CD14-positive monocyte (primary cell): ENCODE measurements at regions not wholly inside any gene's neighbourhood (a gene's known extent, or its start where the extent isn't known, plus 50 kb on each side); places are given as distances from the start of the nearest gene placed in this dataset.

Source experiments
- DNase-seq, 3 donors: peaks; one replicate each; pipeline ENCODE4 v3.0.0-alpha.2; 2011 to 2022
- H2AFZ ChIP-seq: 2 replicates; pipeline ENCODE4 v1.6.0; 2012; ENCODE audit warnings: mild to moderate bottlenecking, low read depth, low read length, inconsistent platforms; ENCODE audit not compliant: insufficient read depth, poor library complexity, severe bottlenecking
- H3K27ac ChIP-seq, 2 donors: 1 replicate in 1 of 2; 2 replicates in 1 of 2; pipeline ENCODE4 v1.5.1; 2012 to 2013; ENCODE audit warnings: low read length in 2 of 2, control low read depth in 1 of 2, inconsistent platforms in 1 of 2, low read depth in 1 of 2, mild to moderate bottlenecking in 1 of 2
- H3K27me3 ChIP-seq, 2 donors: one replicate each; pipeline versions ENCODE4 v1.6.0 to v1.6.1; 2011 to 2013; ENCODE audit warnings: low read length in 2 of 2; ENCODE audit not compliant: control insufficient read depth in 2 of 2, insufficient read depth in 2 of 2
- H3K36me3 ChIP-seq, 2 donors: replicated peaks in 1 of 2; 1 replicate in 1 of 2; 2 replicates in 1 of 2; pipeline versions ENCODE4 v1.5.1 to v1.6.1; 2012 to 2013; ENCODE audit warnings: low read length in 2 of 2, control low read depth in 1 of 2, inconsistent platforms in 1 of 2, mild to moderate bottlenecking in 1 of 2; ENCODE audit not compliant: insufficient read depth in 2 of 2, control insufficient read depth in 1 of 2
- H3K4me1 ChIP-seq, 2 donors: 1 replicate in 1 of 2; 2 replicates in 1 of 2; pipeline versions ENCODE4 v1.5.1 to v1.6.1; 2012 to 2013; ENCODE audit warnings: low read length in 2 of 2, control low read depth in 1 of 2, inconsistent platforms in 1 of 2, mild to moderate bottlenecking in 1 of 2, moderate library complexity in 1 of 2; ENCODE audit not compliant: insufficient read depth in 2 of 2, control insufficient read depth in 1 of 2
- H3K4me2 ChIP-seq: replicated peaks from 2 replicates; pipeline ENCODE3; 2012; ENCODE audit warnings: low read length, moderate library complexity, mild to moderate bottlenecking; ENCODE audit not compliant: poor library complexity, severe bottlenecking; ENCODE audit errors: extremely low read depth
- H3K4me3 ChIP-seq, 3 experiments: fragments of 200-600 bp in 1 of 3; sonication (generic) in 1 of 3; replicated peaks in 1 of 3; 1 replicate in 2 of 3; 2 replicates in 1 of 3; pipeline ENCODE4 v1.5.1; 2011 to 2013; ENCODE audit warnings: low read length in 3 of 3, mild to moderate bottlenecking in 3 of 3, control low read depth in 2 of 3, low read depth in 2 of 3, inconsistent platforms in 1 of 3, moderate library complexity in 1 of 3
- H3K79me2 ChIP-seq: 2 replicates; pipeline ENCODE4 v1.6.0; 2012; ENCODE audit warnings: mild to moderate bottlenecking, control low read depth, inconsistent platforms, low read length, moderate library complexity; ENCODE audit not compliant: insufficient read depth
- H3K9ac ChIP-seq: 2 replicates; pipeline ENCODE4 v1.6.0; 2017; ENCODE audit warnings: low read length, mild to moderate bottlenecking; ENCODE audit not compliant: insufficient read depth, poor library complexity, severe bottlenecking
- H3K9me3 ChIP-seq, 2 donors: replicated peaks in 1 of 2; 1 replicate in 1 of 2; 2 replicates in 1 of 2; pipeline versions ENCODE4 v1.5.1 to v1.6.1; 2012 to 2013; ENCODE audit warnings: low read length in 2 of 2, control low read depth in 1 of 2; ENCODE audit not compliant: control insufficient read depth in 1 of 2, insufficient read depth in 1 of 2
- H4K20me1 ChIP-seq: 2 replicates; pipeline ENCODE4 v1.6.0; 2012; ENCODE audit warnings: mild to moderate bottlenecking, low read length, control low read depth, moderate library complexity; ENCODE audit not compliant: insufficient read depth
- H3K27ac Mint-ChIP-seq, 7 donors: one replicate each; pipeline ENCODE4 v1.8.0; 2020; ENCODE audit warnings: mild to moderate bottlenecking in 7 of 7, mixed read lengths in 7 of 7, moderate library complexity in 6 of 7, inconsistent platforms in 2 of 7
- H3K27me3 Mint-ChIP-seq, 3 donors: one replicate each; pipeline ENCODE4 v1.8.0; 2021 to 2022; ENCODE audit warnings: low read depth in 3 of 3, mild to moderate bottlenecking in 3 of 3, mixed read lengths in 3 of 3, moderate library complexity in 3 of 3, inconsistent platforms in 1 of 3
- H3K36me3 Mint-ChIP-seq, 2 donors: one replicate each; pipeline ENCODE4 v1.8.0; 2020; ENCODE audit warnings: mixed read lengths in 2 of 2, inconsistent platforms in 1 of 2, mild to moderate bottlenecking in 1 of 2
- H3K4me1 Mint-ChIP-seq: one replicate; pipeline ENCODE4 v1.8.0; 2020; ENCODE audit warnings: mild to moderate bottlenecking, mixed read lengths
- H3K4me3 Mint-ChIP-seq, 2 donors: one replicate each; pipeline ENCODE4 v1.8.0; 2020; ENCODE audit warnings: mild to moderate bottlenecking in 2 of 2, mixed read lengths in 2 of 2, moderate library complexity in 1 of 2
- H3K9me3 Mint-ChIP-seq, 7 donors: one replicate each; pipeline ENCODE4 v1.8.0; 2020 to 2022; ENCODE audit warnings: mixed read lengths in 7 of 7, mild to moderate bottlenecking in 6 of 7, moderate library complexity in 6 of 7, inconsistent platforms in 2 of 7
- WGBS: methylation state at CpG from one replicate; pipeline ENCODE4 v1.1.5; 2013; ENCODE audit warnings: missing lambda C conversion rate; ENCODE audit not compliant: insufficient coverage; 5-methylcytosine and 5-hydroxymethylcytosine counted together
- intact Hi-C, 2 donors: fragments of 100-400 bp; cut with micrococcal nuclease; formaldehyde crosslinking; loops; one replicate each; pipeline versions ENCODE4 v1.15.0 to v1.15.1; 2023
- TF ChIP-seq, protein P1 (sequence below): fragments of 200-600 bp; IDR thresholded peaks from one replicate; pipeline ENCODE4 v1.8.0; 2022; ENCODE audit warnings: antibody characterized with exemption, mild to moderate bottlenecking

- H3K9me3 Mint-ChIP-seq, result peaks cover 0 to 2% (median 0%) of the 10 kb centered on the region in 7 donors
- peaks cover 0 to 5% (median 5%) of the 10 kb centered on the region in 3 donors for H3K27me3 Mint-ChIP-seq
- H3K4me1 Mint-ChIP-seq, result no peaks in the 10 kb centered on the region
- Histone ChIP-seq H3K9ac (no peak overlapping the region), H4K20me1 (no peaks in the 10 kb centered on the region), H3K79me2 (no peaks in the 10 kb centered on the region), H3K36me3 (no peaks in the 10 kb centered on the region), H2AFZ (no peak overlapping the region), H3K27ac (no peak overlapping the region), H3K9me3 (no peaks in the 10 kb centered on the region), H3K27me3 (no peaks in the 10 kb centered on the region), H3K4me1 (no peaks in the 10 kb centered on the region), H3K4me3 (no peak overlapping the region), H3K4me2 (no peak overlapping the region)
- intact Hi-C loops, result loop anchor here in 1 of 2 donors (5.0 kb wide), 1 partner anchor 34 kb away; no protein-coding TSS in a partner anchor
- no peak for DNase-seq
- H3K4me3 Mint-ChIP-seq, result no peak overlapping the region
- H3K27ac Mint-ChIP-seq, result no peak overlapping the region
- no CpG with 5 or more reads among the region's 2 CpGs for WGBS
- no peaks in the 10 kb centered on the region for H3K36me3 Mint-ChIP-seq
- TF ChIP-seq, protein P1, sequence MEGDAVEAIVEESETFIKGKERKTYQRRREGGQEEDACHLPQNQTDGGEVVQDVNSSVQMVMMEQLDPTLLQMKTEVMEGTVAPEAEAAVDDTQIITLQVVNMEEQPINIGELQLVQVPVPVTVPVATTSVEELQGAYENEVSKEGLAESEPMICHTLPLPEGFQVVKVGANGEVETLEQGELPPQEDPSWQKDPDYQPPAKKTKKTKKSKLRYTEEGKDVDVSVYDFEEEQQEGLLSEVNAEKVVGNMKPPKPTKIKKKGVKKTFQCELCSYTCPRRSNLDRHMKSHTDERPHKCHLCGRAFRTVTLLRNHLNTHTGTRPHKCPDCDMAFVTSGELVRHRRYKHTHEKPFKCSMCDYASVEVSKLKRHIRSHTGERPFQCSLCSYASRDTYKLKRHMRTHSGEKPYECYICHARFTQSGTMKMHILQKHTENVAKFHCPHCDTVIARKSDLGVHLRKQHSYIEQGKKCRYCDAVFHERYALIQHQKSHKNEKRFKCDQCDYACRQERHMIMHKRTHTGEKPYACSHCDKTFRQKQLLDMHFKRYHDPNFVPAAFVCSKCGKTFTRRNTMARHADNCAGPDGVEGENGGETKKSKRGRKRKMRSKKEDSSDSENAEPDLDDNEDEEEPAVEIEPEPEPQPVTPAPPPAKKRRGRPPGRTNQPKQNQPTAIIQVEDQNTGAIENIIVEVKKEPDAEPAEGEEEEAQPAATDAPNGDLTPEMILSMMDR, result no peak
Observed at GRCh38 chr2:28696261-28696660, 55.4 kb upstream of the PPP1CB start.

GRCh38 chr2:28697602-28698149, 54.0 kb upstream of the PPP1CB start:
- Histone ChIP-seq H3K4me2 (no peak overlapping the region), H3K27me3 (no peaks in the 10 kb centered on the region), H2AFZ (no peak overlapping the region), H3K4me1 (no peaks in the 10 kb centered on the region), H3K9ac (no peak overlapping the region), H3K9me3 (no peaks in the 10 kb centered on the region), H3K79me2 (no peaks in the 10 kb centered on the region), H3K27ac (no peak overlapping the region), H4K20me1 (no peaks in the 10 kb centered on the region), H3K4me3 (no peak overlapping the region), H3K36me3 (no peaks in the 10 kb centered on the region)
- Mint-ChIP-seq H3K4me3 (no peak overlapping the region), H3K4me1 (peaks cover 4% of the 10 kb centered on the region), H3K36me3 (no peaks in the 10 kb centered on the region), H3K9me3 (peaks cover 0 to 2% (median 0%) of the 10 kb centered on the region in 7 donors), H3K27ac (peak overlapping the region in 1 of 7 donors; percentile 27), H3K27me3 (peaks cover 0 to 4% (median 3%) of the 10 kb centered on the region in 3 donors)
- TF ChIP-seq, protein P1, result no peak
- intact Hi-C loops, result loop anchor here in 1 of 2 donors (5.0 kb wide), 1 partner anchor 35 kb away; no protein-coding TSS in a partner anchor
- no CpG with 5 or more reads among the region's 1 CpG for WGBS
- no peak for DNase-seq
